GM12872 (cell line): ENCODE measurements at regions not wholly inside any gene's neighbourhood (a gene's known extent, or its start where the extent isn't known, plus 50 kb on each side); places are given as distances from the start of the nearest gene placed in this dataset.

Source experiments
- TF ChIP-seq, protein P1 (sequence below): IDR thresholded peaks from 3 replicates; pipeline ENCODE4 v1.5.1; 2011; ENCODE audit warnings: low read depth, mild to moderate bottlenecking, low read length, moderate library complexity; ENCODE audit not compliant: insufficient read depth

DNA sequence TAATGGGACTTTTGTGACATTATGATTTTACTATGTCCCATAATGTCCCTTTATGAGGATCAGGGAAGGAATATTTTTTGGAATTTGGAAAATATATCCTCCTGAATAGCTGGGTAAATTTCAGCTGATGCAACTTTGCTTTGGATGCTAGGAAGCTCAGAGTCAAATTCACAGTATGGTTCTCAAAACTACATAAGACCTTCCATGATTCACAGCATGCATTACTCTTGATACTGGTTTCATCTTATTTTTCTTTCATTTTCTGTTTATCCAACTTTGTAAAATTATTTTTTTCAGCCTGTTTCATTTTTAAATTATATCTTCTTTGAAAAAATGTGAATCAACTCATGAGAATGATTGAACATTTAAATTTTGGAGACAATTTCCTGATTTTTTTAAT, 160.2 kb downstream of the ATP6V1G3 start:
- TF ChIP-seq, protein P1, sequence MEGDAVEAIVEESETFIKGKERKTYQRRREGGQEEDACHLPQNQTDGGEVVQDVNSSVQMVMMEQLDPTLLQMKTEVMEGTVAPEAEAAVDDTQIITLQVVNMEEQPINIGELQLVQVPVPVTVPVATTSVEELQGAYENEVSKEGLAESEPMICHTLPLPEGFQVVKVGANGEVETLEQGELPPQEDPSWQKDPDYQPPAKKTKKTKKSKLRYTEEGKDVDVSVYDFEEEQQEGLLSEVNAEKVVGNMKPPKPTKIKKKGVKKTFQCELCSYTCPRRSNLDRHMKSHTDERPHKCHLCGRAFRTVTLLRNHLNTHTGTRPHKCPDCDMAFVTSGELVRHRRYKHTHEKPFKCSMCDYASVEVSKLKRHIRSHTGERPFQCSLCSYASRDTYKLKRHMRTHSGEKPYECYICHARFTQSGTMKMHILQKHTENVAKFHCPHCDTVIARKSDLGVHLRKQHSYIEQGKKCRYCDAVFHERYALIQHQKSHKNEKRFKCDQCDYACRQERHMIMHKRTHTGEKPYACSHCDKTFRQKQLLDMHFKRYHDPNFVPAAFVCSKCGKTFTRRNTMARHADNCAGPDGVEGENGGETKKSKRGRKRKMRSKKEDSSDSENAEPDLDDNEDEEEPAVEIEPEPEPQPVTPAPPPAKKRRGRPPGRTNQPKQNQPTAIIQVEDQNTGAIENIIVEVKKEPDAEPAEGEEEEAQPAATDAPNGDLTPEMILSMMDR = no peak

DNA sequence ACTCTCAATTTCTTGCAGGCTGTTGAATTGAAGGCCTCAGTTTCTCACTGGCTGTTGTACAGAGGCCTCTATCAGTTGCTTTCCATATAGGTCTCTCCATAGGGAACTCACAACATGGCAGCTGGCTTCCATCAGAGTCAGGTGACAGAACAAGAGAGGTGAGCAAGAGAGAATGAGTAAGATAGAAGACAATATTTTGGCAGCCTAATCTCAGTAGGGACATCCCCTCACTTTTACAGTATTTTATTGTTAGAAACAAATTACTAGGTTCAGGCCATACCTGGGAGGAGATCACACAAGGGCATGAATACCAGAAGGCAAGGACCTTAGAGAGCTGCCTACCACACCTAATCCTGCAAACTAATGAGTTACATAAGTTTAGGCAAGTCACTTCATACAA, 162.8 kb downstream of the ATP6V1G3 start:
- TF ChIP-seq, protein P1 = no peak

DNA sequence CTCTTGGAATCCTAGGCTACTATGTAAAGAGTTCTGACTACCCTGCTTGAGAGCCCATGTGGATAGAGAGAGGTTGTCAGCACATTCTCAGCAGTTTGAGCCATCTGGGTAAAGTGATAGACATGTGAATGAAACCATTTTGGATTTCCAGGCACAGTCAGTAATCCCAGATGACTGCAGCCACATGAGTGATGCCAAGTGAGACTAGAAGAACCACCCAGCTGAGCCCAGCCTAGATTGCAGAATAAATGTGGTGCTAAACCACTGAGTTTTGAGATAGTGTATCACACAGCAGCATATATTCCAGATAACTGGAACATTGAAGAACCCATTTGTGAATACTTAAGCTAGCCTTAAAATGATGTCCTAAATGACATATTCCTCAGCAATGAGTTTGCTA, 166.2 kb downstream of the ATP6V1G3 start:
- TF ChIP-seq, protein P1 = no peak

DNA sequence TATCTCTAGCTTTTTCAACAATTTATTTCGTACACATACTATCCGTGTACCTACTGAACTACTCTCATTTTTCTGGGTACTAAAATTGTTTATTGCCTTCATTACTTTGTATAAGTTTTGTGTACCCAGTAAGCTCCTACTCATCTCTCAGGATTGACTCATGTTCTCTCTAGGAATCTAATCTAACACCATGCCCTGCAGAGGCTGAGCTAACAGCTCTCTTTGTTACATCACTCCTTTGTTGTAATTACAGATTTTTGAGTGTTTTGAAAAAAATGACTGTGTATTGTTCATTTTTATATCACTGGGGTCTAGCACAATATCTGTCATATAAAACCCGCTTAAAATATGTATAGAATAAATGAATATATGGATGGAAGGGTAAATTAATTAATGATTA, 167.1 kb downstream of the ATP6V1G3 start:
- TF ChIP-seq, protein P1 = no peak
